Breast epithelium (tissue), 4 donors: ENCODE measurements at regions not wholly inside any gene's neighbourhood (a gene's known extent, or its start where the extent isn't known, plus 50 kb on each side); places are given as distances from the start of the nearest gene placed in this dataset.

Experiments used
- DNase-seq, 2 donors: peaks; one replicate each; pipeline ENCODE4 v3.0.0-alpha.2; 2019; ENCODE audit warnings: low spot score in 2 of 2
- H3K27ac ChIP-seq, 2 donors: fragments of 200-600 bp; sonication (generic) in 1 of 2; one replicate each; pipeline ENCODE4 v1.5.1; 2016 to 2019; ENCODE audit warnings: mild to moderate bottlenecking in 1 of 2
- H3K27me3 ChIP-seq, 2 donors: fragments of 200-600 bp; sonication (generic) in 1 of 2; one replicate each; pipeline versions ENCODE4 v1.5.1 to v1.6.0; 2017 to 2019; ENCODE audit warnings: control low read depth in 1 of 2, mild to moderate bottlenecking in 1 of 2
- H3K36me3 ChIP-seq: fragments of 200-600 bp; one replicate; pipeline ENCODE4 v1.5.1; 2019
- H3K4me1 ChIP-seq, 2 donors: fragments of 200-600 bp; sonication (generic); one replicate each; pipeline ENCODE4 v1.5.1; 2016 to 2019; ENCODE audit warnings: control low read depth in 1 of 2
- H3K4me3 ChIP-seq, 3 donors: fragments of 200-600 bp; sonication (generic); 1 replicate in 2 of 3; 2 replicates in 1 of 3; pipeline ENCODE4 v1.5.1; 2016 to 2019; ENCODE audit warnings: mild to moderate bottlenecking in 3 of 3, moderate library complexity in 2 of 3
- H3K9me3 ChIP-seq, 2 donors: fragments of 200-600 bp; sonication (generic) in 1 of 2; one replicate each; pipeline ENCODE4 v1.5.1; 2016 to 2019; ENCODE audit warnings: control low read depth in 1 of 2
- CTCF ChIP-seq, 3 donors: fragments of 450-650 bp; IDR thresholded peaks; one replicate each; pipeline ENCODE4 v1.5.1; 2016 to 2017; ENCODE audit warnings: antibody characterized with exemption in 3 of 3, mild to moderate bottlenecking in 3 of 3, moderate library complexity in 3 of 3
- POLR2A ChIP-seq: fragments of 450-650 bp; IDR thresholded peaks from one replicate; pipeline ENCODE4 v1.6.1; 2016; ENCODE audit warnings: antibody characterized with exemption, mild to moderate bottlenecking, moderate library complexity
- POLR2AphosphoS5 ChIP-seq, 3 donors: sonication (generic); formaldehyde crosslinking; IDR thresholded peaks; one replicate each; pipeline ENCODE4 v1.6.1; 2017; ENCODE audit warnings: antibody characterized with exemption in 3 of 3
- intact Hi-C: fragments of 100-400 bp; cut with DNase I; formaldehyde crosslinking; loops from one replicate; pipeline ENCODE4 v1.15.1; 2023; ENCODE audit warnings: low total_unique reads

- Histone ChIP-seq H3K4me3 (no peak overlapping the region), H3K27ac (peak overlapping the region in 1 of 2 donors; percentile 7), H3K9me3 (no peaks in the 10 kb centered on the region), H3K36me3 (no peaks in the 10 kb centered on the region), H3K27me3 (no peaks in the 10 kb centered on the region), H3K4me1 (no peaks in the 10 kb centered on the region)
- intact Hi-C loops, result no loop called here
- DNase-seq, result no peak
- TF ChIP-seq POLR2A, result no peak
- no peak for TF ChIP-seq POLR2AphosphoS5 (IDR thresholded peaks at IDR 0.05)
- no peak for TF ChIP-seq CTCF (IDR thresholded peaks at IDR 0.05)
Measured at GRCh38 chr4:153938994-153939393, 150.1 kb upstream of the SFRP2 start.

GRCh38 chr4:153937289-153937688, 148.4 kb upstream of the SFRP2 start:
- DNase-seq, result no peak
- intact Hi-C loops, result no loop called here
- Histone ChIP-seq H3K27me3 (no peaks in the 10 kb centered on the region), H3K4me3 (no peak overlapping the region), H3K36me3 (no peaks in the 10 kb centered on the region), H3K9me3 (no peaks in the 10 kb centered on the region), H3K27ac (no peak overlapping the region), H3K4me1 (no peaks in the 10 kb centered on the region)
- TF ChIP-seq POLR2AphosphoS5 (IDR thresholded peaks at IDR 0.05) (no peak), CTCF (IDR thresholded peaks at IDR 0.05) (no peak), POLR2A (no peak)

- intact Hi-C loops, result no loop called here
- H3K4me1 ChIP-seq, result no peaks in the 10 kb centered on the region
- no peak overlapping the region for H3K4me3 ChIP-seq
- TF ChIP-seq CTCF (IDR thresholded peaks at IDR 0.05) (no peak), POLR2A (no peak), POLR2AphosphoS5 (IDR thresholded peaks at IDR 0.05) (no peak)
- H3K27ac ChIP-seq, result no peak overlapping the region
- H3K27me3 ChIP-seq, result no peaks in the 10 kb centered on the region
- no peaks in the 10 kb centered on the region for H3K36me3 ChIP-seq
- DNase-seq, result no peak
- H3K9me3 ChIP-seq, result no peaks in the 10 kb centered on the region
Measured at GRCh38 chr4:153936121-153936520, 147.2 kb upstream of the SFRP2 start.

GRCh38 chr4:153934688-153935017, 145.8 kb upstream of the SFRP2 start:
- H3K4me3 ChIP-seq, result peak overlapping the region in 1 of 3 donors; percentile 13
- intact Hi-C loops, result no loop called here
- H3K4me1 ChIP-seq, result no peaks in the 10 kb centered on the region
- peak overlapping the region; percentile 78 to 86 for H3K27ac ChIP-seq
- no peaks in the 10 kb centered on the region for H3K9me3 ChIP-seq
- DNase-seq, result no peak
- H3K36me3 ChIP-seq, result no peaks in the 10 kb centered on the region
- no peak for TF ChIP-seq POLR2AphosphoS5 (IDR thresholded peaks at IDR 0.05)
- TF ChIP-seq CTCF (IDR thresholded peaks at IDR 0.05), result no peak
- TF ChIP-seq POLR2A, result no peak
- no peaks in the 10 kb centered on the region for H3K27me3 ChIP-seq

GRCh38 chr4:153933915-153934687, 145.2 kb upstream of the SFRP2 start:
- Histone ChIP-seq H3K9me3 (no peaks in the 10 kb centered on the region), H3K36me3 (no peaks in the 10 kb centered on the region), H3K4me3 (peak overlapping the region in 1 of 3 donors; percentile 13), H3K27ac (peak overlapping the region; percentile 78 to 92), H3K4me1 (no peaks in the 10 kb centered on the region), H3K27me3 (no peaks in the 10 kb centered on the region)
- DNase-seq, result no peak
- intact Hi-C loops, result no loop called here
- TF ChIP-seq POLR2AphosphoS5 (IDR thresholded peaks at IDR 0.05) (peak in 1 of 3 donors; percentile 29), POLR2A (no peak)
